ENCODE measurements at regions not wholly inside any gene's neighbourhood (a gene's known extent, or its start where the extent isn't known, plus 50 kb on each side); places are given as distances from the start of the nearest gene placed in this dataset.

- Mint-ChIP-seq H3K4me3 (no peak overlapping the region), H3K27ac (no peak overlapping the region), H3K27me3 (peaks cover 4 to 6% of the 10 kb centered on the region in 2 donors), H3K9me3 (no peaks in the 10 kb centered on the region), H3K4me1 (no peaks in the 10 kb centered on the region), H3K36me3 (no peaks in the 10 kb centered on the region)
- Histone ChIP-seq H3K27ac (ENCODE audit: low read length) (no peak overlapping the region), H3K4me3 (ENCODE audit: control insufficient read depth in 1 of 2, extremely low read depth in 1 of 2, low read length in 1 of 2) (no peak overlapping the region), H3K4me1 (ENCODE audit: control insufficient read depth in 1 of 2, extremely low read depth in 1 of 2, insufficient read depth in 2 of 2, low read length in 2 of 2) (no peaks in the 10 kb centered on the region), H3K36me3 (ENCODE audit: control insufficient read depth in 2 of 2, extremely low read depth in 1 of 2, insufficient read depth in 1 of 2, low read length in 1 of 2) (no peaks in the 10 kb centered on the region), H3K9me3 (no peaks in the 10 kb centered on the region), H3K27me3 (replicated peaks in 1 of 2; ENCODE audit: control insufficient read depth in 2 of 2, extremely low read depth in 1 of 2, insufficient read depth in 2 of 2, low read length in 1 of 2) (peaks cover 0 to 3% of the 10 kb centered on the region in 2 experiments)
- DNase-seq (no peak), ATAC-seq (replicated peaks in 1 of 4) (no peak)
- ChIA-PET POLR2A (no interaction called here), CTCF (no interaction called here)
- whole genome bisulfite sequencing (ENCODE audit: insufficient coverage): 66% methylated on average over 2 of the region's 7 CpGs
Measured at GRCh38 chr5:74042559-74042958, 416.6 kb downstream of the ARHGEF28 start.

GRCh38 chr5:74041913-74042312, 415.9 kb downstream of the ARHGEF28 start:
- Histone ChIP-seq H3K9me3 (no peaks in the 10 kb centered on the region), H3K4me1 (ENCODE audit: control insufficient read depth in 1 of 2, extremely low read depth in 1 of 2, insufficient read depth in 2 of 2, low read length in 2 of 2) (no peaks in the 10 kb centered on the region), H3K4me3 (ENCODE audit: control insufficient read depth in 1 of 2, extremely low read depth in 1 of 2, low read length in 1 of 2) (no peak overlapping the region), H3K27ac (ENCODE audit: low read length) (no peak overlapping the region), H3K27me3 (replicated peaks in 1 of 2; ENCODE audit: control insufficient read depth in 2 of 2, extremely low read depth in 1 of 2, insufficient read depth in 2 of 2, low read length in 1 of 2) (peaks cover 0 to 3% of the 10 kb centered on the region in 2 experiments), H3K36me3 (ENCODE audit: control insufficient read depth in 2 of 2, extremely low read depth in 1 of 2, insufficient read depth in 1 of 2, low read length in 1 of 2) (no peaks in the 10 kb centered on the region)
- Mint-ChIP-seq H3K36me3 (no peaks in the 10 kb centered on the region), H3K9me3 (no peaks in the 10 kb centered on the region), H3K4me1 (no peaks in the 10 kb centered on the region), H3K27ac (no peak overlapping the region), H3K27me3 (peaks cover 0 to 6% of the 10 kb centered on the region in 2 donors), H3K4me3 (no peak overlapping the region)
- POLR2A ChIA-PET: no interaction called here
- ATAC-seq (replicated peaks in 1 of 4): no peak
- CTCF ChIA-PET: no interaction called here
- no peak for DNase-seq

GRCh38 chr5:74040811-74041491, 415.0 kb downstream of the ARHGEF28 start:
- H3K4me1 Mint-ChIP-seq: no peaks in the 10 kb centered on the region
- H3K27ac ChIP-seq (ENCODE audit: low read length): no peak overlapping the region
- H3K4me1 ChIP-seq (ENCODE audit: control insufficient read depth in 1 of 2, extremely low read depth in 1 of 2, insufficient read depth in 2 of 2, low read length in 2 of 2): no peaks in the 10 kb centered on the region
- H3K27ac Mint-ChIP-seq: no peak overlapping the region
- H3K9me3 ChIP-seq: no peaks in the 10 kb centered on the region
- no peaks in the 10 kb centered on the region for H3K9me3 Mint-ChIP-seq
- no peaks in the 10 kb centered on the region for H3K36me3 ChIP-seq (ENCODE audit: control insufficient read depth in 2 of 2, extremely low read depth in 1 of 2, insufficient read depth in 1 of 2, low read length in 1 of 2)
- ChIA-PET CTCF (no interaction called here), POLR2A (no interaction called here)
- DNase-seq (no peak), ATAC-seq (replicated peaks in 1 of 4) (no peak)
- no peak overlapping the region for H3K4me3 ChIP-seq (ENCODE audit: control insufficient read depth in 1 of 2, extremely low read depth in 1 of 2, low read length in 1 of 2)
- H3K27me3 ChIP-seq (replicated peaks in 1 of 2; ENCODE audit: control insufficient read depth in 2 of 2, extremely low read depth in 1 of 2, insufficient read depth in 2 of 2, low read length in 1 of 2): peaks cover 0 to 3% of the 10 kb centered on the region in 2 experiments
- H3K4me3 Mint-ChIP-seq: no peak overlapping the region
- H3K36me3 Mint-ChIP-seq: no peaks in the 10 kb centered on the region
- peaks cover 0 to 6% of the 10 kb centered on the region in 2 donors for H3K27me3 Mint-ChIP-seq
- WGBS (ENCODE audit: insufficient coverage): 86% methylated on average over 3 of the region's 5 CpGs

GRCh38 chr5:74040065-74040551, 414.1 kb downstream of the ARHGEF28 start:
- no peaks in the 10 kb centered on the region for H3K9me3 Mint-ChIP-seq
- Histone ChIP-seq H3K36me3 (ENCODE audit: control insufficient read depth in 2 of 2, extremely low read depth in 1 of 2, insufficient read depth in 1 of 2, low read length in 1 of 2) (no peaks in the 10 kb centered on the region), H3K4me1 (ENCODE audit: control insufficient read depth in 1 of 2, extremely low read depth in 1 of 2, insufficient read depth in 2 of 2, low read length in 2 of 2) (no peaks in the 10 kb centered on the region), H3K27ac (ENCODE audit: low read length) (no peak overlapping the region), H3K27me3 (replicated peaks in 1 of 2; ENCODE audit: control insufficient read depth in 2 of 2, extremely low read depth in 1 of 2, insufficient read depth in 2 of 2, low read length in 1 of 2) (peaks cover 0 to 3% of the 10 kb centered on the region in 2 experiments), H3K4me3 (ENCODE audit: control insufficient read depth in 1 of 2, extremely low read depth in 1 of 2, low read length in 1 of 2) (no peak overlapping the region), H3K9me3 (no peaks in the 10 kb centered on the region)
- H3K4me1 Mint-ChIP-seq: peaks cover 0 to 3% (median 2%) of the 10 kb centered on the region in 3 donors
- no peak for ATAC-seq (replicated peaks in 1 of 4)
- POLR2A ChIA-PET: no interaction called here
- 50% methylated on average over 1 of the region's 2 CpGs for WGBS (ENCODE audit: insufficient coverage)
- no peak for DNase-seq
- no peak overlapping the region for H3K4me3 Mint-ChIP-seq
- no peaks in the 10 kb centered on the region for H3K36me3 Mint-ChIP-seq
- H3K27ac Mint-ChIP-seq: no peak overlapping the region
- CTCF ChIA-PET: no interaction called here
- peaks cover 0 to 6% of the 10 kb centered on the region in 2 donors for H3K27me3 Mint-ChIP-seq

- H3K4me1 ChIP-seq (ENCODE audit: control insufficient read depth in 1 of 2, extremely low read depth in 1 of 2, insufficient read depth in 2 of 2, low read length in 2 of 2): no peaks in the 10 kb centered on the region
- DNase-seq (no peak), ATAC-seq (replicated peaks in 1 of 4) (no peak)
- no peaks in the 10 kb centered on the region for H3K36me3 ChIP-seq (ENCODE audit: control insufficient read depth in 2 of 2, extremely low read depth in 1 of 2, insufficient read depth in 1 of 2, low read length in 1 of 2)
- Mint-ChIP-seq H3K27me3 (peaks cover 0 to 7% of the 10 kb centered on the region in 2 donors), H3K36me3 (no peaks in the 10 kb centered on the region), H3K4me1 (peaks cover 0 to 3% (median 2%) of the 10 kb centered on the region in 3 donors), H3K4me3 (no peak overlapping the region), H3K27ac (no peak overlapping the region), H3K9me3 (no peaks in the 10 kb centered on the region)
- H3K9me3 ChIP-seq: no peaks in the 10 kb centered on the region
- POLR2A ChIA-PET: no interaction called here
- no CpG with 5 or more reads among the region's 2 CpGs for WGBS (ENCODE audit: insufficient coverage)
- H3K27ac ChIP-seq (ENCODE audit: low read length): no peak overlapping the region
- no peak overlapping the region for H3K4me3 ChIP-seq (ENCODE audit: control insufficient read depth in 1 of 2, extremely low read depth in 1 of 2, low read length in 1 of 2)
- H3K27me3 ChIP-seq (replicated peaks in 1 of 2; ENCODE audit: control insufficient read depth in 2 of 2, extremely low read depth in 1 of 2, insufficient read depth in 2 of 2, low read length in 1 of 2): peaks cover 0 to 3% of the 10 kb centered on the region in 2 experiments
- CTCF ChIA-PET: no interaction called here
Measured at GRCh38 chr5:74037321-74037720, 411.3 kb downstream of the ARHGEF28 start.

GRCh38 chr5:74035521-74035937, 409.5 kb downstream of the ARHGEF28 start:
- H3K4me3 ChIP-seq (ENCODE audit: control insufficient read depth in 1 of 2, extremely low read depth in 1 of 2, low read length in 1 of 2): no peak overlapping the region
- ChIA-PET POLR2A (no interaction called here), CTCF (no interaction called here)
- Mint-ChIP-seq H3K27ac (no peak overlapping the region), H3K36me3 (no peaks in the 10 kb centered on the region), H3K4me1 (peaks cover 0 to 3% (median 2%) of the 10 kb centered on the region in 3 donors), H3K4me3 (no peak overlapping the region), H3K9me3 (no peaks in the 10 kb centered on the region), H3K27me3 (peaks cover 0 to 10% of the 10 kb centered on the region in 2 donors)
- no peaks in the 10 kb centered on the region for H3K36me3 ChIP-seq (ENCODE audit: control insufficient read depth in 2 of 2, extremely low read depth in 1 of 2, insufficient read depth in 1 of 2, low read length in 1 of 2)
- peak in 1 of 35 experiments; percentile 2 for DNase-seq
- H3K27me3 ChIP-seq (replicated peaks in 1 of 2; ENCODE audit: control insufficient read depth in 2 of 2, extremely low read depth in 1 of 2, insufficient read depth in 2 of 2, low read length in 1 of 2): peaks cover 0 to 11% of the 10 kb centered on the region in 2 experiments
- no peaks in the 10 kb centered on the region for H3K9me3 ChIP-seq
- H3K27ac ChIP-seq (ENCODE audit: low read length): no peak overlapping the region
- no peaks in the 10 kb centered on the region for H3K4me1 ChIP-seq (ENCODE audit: control insufficient read depth in 1 of 2, extremely low read depth in 1 of 2, insufficient read depth in 2 of 2, low read length in 2 of 2)
- 31% methylated on average over 6 of the region's 6 CpGs for WGBS (ENCODE audit: insufficient coverage)
- no peak for ATAC-seq (replicated peaks in 1 of 4)

Measured in T-cell (primary cell).